Trophoblast cell (in vitro differentiated cells and primary cell): ENCODE measurements at regions not wholly inside any gene's neighbourhood (a gene's known extent, or its start where the extent isn't known, plus 50 kb on each side); places are given as distances from the start of the nearest gene placed in this dataset.

ENCODE experiments used
- DNase-seq, 2 donors: peaks; one replicate each; pipeline ENCODE4 v3.0.0-alpha.2; 2016
- H2AFZ ChIP-seq: 2 replicates; pipeline ENCODE4 v1.6.1; 2013; ENCODE audit warnings: low read length, moderate library complexity, mild to moderate bottlenecking; ENCODE audit not compliant: insufficient read depth, poor library complexity
- H2AK5ac ChIP-seq: 2 replicates; pipeline ENCODE4 v1.6.1; 2013; ENCODE audit warnings: mild to moderate bottlenecking, low read length
- H2BK120ac ChIP-seq: 2 replicates; pipeline ENCODE4 v1.6.1; 2013; ENCODE audit warnings: low read length, mild to moderate bottlenecking, moderate library complexity; ENCODE audit not compliant: insufficient read depth, poor library complexity
- H2BK12ac ChIP-seq: 2 replicates; pipeline ENCODE4 v1.6.1; 2013; ENCODE audit warnings: mild to moderate bottlenecking, low read length, moderate library complexity
- H2BK5ac ChIP-seq: 2 replicates; pipeline ENCODE4 v1.6.1; 2013; ENCODE audit warnings: low read length, low read depth, moderate library complexity, mild to moderate bottlenecking; ENCODE audit not compliant: poor library complexity
- H3K14ac ChIP-seq: 2 replicates; pipeline ENCODE4 v1.6.1; 2013; ENCODE audit warnings: mild to moderate bottlenecking, low read length
- H3K18ac ChIP-seq: 2 replicates; pipeline ENCODE4 v1.6.1; 2013; ENCODE audit warnings: mild to moderate bottlenecking, low read length
- H3K23ac ChIP-seq: 2 replicates; pipeline ENCODE4 v1.6.1; 2013; ENCODE audit warnings: low read length
- H3K27ac ChIP-seq: 2 replicates; pipeline ENCODE4 v1.5.1; 2013; ENCODE audit warnings: low read depth, mild to moderate bottlenecking, inconsistent platforms, low read length, moderate library complexity
- H3K27me3 ChIP-seq: 2 replicates; pipeline ENCODE4 v1.6.1; 2013; ENCODE audit warnings: inconsistent platforms, mild to moderate bottlenecking, low read length, moderate library complexity; ENCODE audit not compliant: insufficient read depth
- H3K36me3 ChIP-seq, 2 experiments: 1 replicate in 1 of 2; 2 replicates in 1 of 2; pipeline ENCODE4 v1.6.1; 2013; ENCODE audit warnings: low read length in 2 of 2, mild to moderate bottlenecking in 2 of 2, moderate library complexity in 1 of 2; ENCODE audit not compliant: insufficient read depth in 2 of 2, control insufficient read depth in 1 of 2
- H3K4ac ChIP-seq: 2 replicates; pipeline ENCODE4 v1.6.1; 2013; ENCODE audit warnings: low read depth, mild to moderate bottlenecking, low read length, moderate library complexity
- H3K4me1 ChIP-seq, 2 experiments: 1 replicate in 1 of 2; 2 replicates in 1 of 2; pipeline ENCODE4 v1.6.1; 2013; ENCODE audit warnings: low read length in 2 of 2, mild to moderate bottlenecking in 2 of 2, moderate library complexity in 1 of 2; ENCODE audit not compliant: insufficient read depth in 2 of 2, control insufficient read depth in 1 of 2
- H3K4me2 ChIP-seq: 2 replicates; pipeline ENCODE4 v1.6.1; 2013; ENCODE audit warnings: inconsistent platforms, mild to moderate bottlenecking, low read length, moderate library complexity
- H3K4me3 ChIP-seq: 2 replicates; pipeline ENCODE4 v1.5.1; 2013; ENCODE audit warnings: mild to moderate bottlenecking, low read depth, low read length, inconsistent platforms
- H3K79me1 ChIP-seq: one replicate; pipeline ENCODE4 v1.6.1; 2013; ENCODE audit warnings: low read length
- H3K79me2 ChIP-seq: 2 replicates; pipeline ENCODE4 v1.6.1; 2013; ENCODE audit warnings: low read length, mild to moderate bottlenecking; ENCODE audit not compliant: control insufficient read depth, insufficient read depth, poor library complexity
- H3K9ac ChIP-seq: 2 replicates; pipeline ENCODE4 v1.6.1; 2013; ENCODE audit warnings: mild to moderate bottlenecking, low read length
- H3K9me3 ChIP-seq: 2 replicates; pipeline ENCODE4 v1.6.1; 2013; ENCODE audit warnings: low read depth, mild to moderate bottlenecking, control low read depth, inconsistent platforms, low read length; ENCODE audit not compliant: insufficient read depth
- H4K12ac ChIP-seq: 2 replicates; pipeline ENCODE4 v1.6.1; 2013; ENCODE audit warnings: low read depth, mild to moderate bottlenecking, low read length, moderate library complexity
- H4K8ac ChIP-seq: 2 replicates; pipeline ENCODE4 v1.6.1; 2013; ENCODE audit warnings: low read depth, mild to moderate bottlenecking, low read length, moderate library complexity
- H4K91ac ChIP-seq: one replicate; pipeline ENCODE4 v1.6.1; 2013; ENCODE audit warnings: low read depth, mild to moderate bottlenecking, low read length, moderate library complexity
- WGBS: extraction: QIAGEN DNeasy Blood & Tissue Kit; methylation state at CpG from one replicate; pipeline ENCODE4 v1.1.7; 2013; ENCODE audit warnings: missing lambda C conversion rate; ENCODE audit not compliant: insufficient read length, insufficient coverage; ENCODE audit errors: extremely low coverage; 5-methylcytosine and 5-hydroxymethylcytosine counted together

- no peak overlapping the region for H3K14ac ChIP-seq
- no peak overlapping the region for H2AK5ac ChIP-seq
- H2AFZ ChIP-seq = no peak overlapping the region
- H3K4me1 ChIP-seq = no peaks in the 10 kb centered on the region
- H3K9ac ChIP-seq = no peak overlapping the region
- no peaks in the 10 kb centered on the region for H3K27me3 ChIP-seq
- no peaks in the 10 kb centered on the region for H3K79me2 ChIP-seq
- no peak for DNase-seq
- no peak overlapping the region for H2BK5ac ChIP-seq
- no peak overlapping the region for H4K91ac ChIP-seq
- no peaks in the 10 kb centered on the region for H3K79me1 ChIP-seq
- no peaks in the 10 kb centered on the region for H3K36me3 ChIP-seq
- no peak overlapping the region for H3K4me3 ChIP-seq
- H3K27ac ChIP-seq = no peak overlapping the region
- H3K4me2 ChIP-seq = no peak overlapping the region
- H2BK12ac ChIP-seq = no peak overlapping the region
- no peak overlapping the region for H3K23ac ChIP-seq
- no CpG with 5 or more reads among the region's 5 CpGs for WGBS
- no peak overlapping the region for H4K12ac ChIP-seq
- H2BK120ac ChIP-seq = no peak overlapping the region
- H3K18ac ChIP-seq = no peak overlapping the region
- H4K8ac ChIP-seq = no peak overlapping the region
- H3K4ac ChIP-seq = no peak overlapping the region
- H3K9me3 ChIP-seq = no peaks in the 10 kb centered on the region
These were observed 53.8 kb upstream of the CLEC14A start for GRCh38 chr14:38309522-38310277.
